ENCODE measurements at regions not wholly inside any gene's neighbourhood (a gene's known extent, or its start where the extent isn't known, plus 50 kb on each side); places are given as distances from the start of the nearest gene placed in this dataset.

DNA sequence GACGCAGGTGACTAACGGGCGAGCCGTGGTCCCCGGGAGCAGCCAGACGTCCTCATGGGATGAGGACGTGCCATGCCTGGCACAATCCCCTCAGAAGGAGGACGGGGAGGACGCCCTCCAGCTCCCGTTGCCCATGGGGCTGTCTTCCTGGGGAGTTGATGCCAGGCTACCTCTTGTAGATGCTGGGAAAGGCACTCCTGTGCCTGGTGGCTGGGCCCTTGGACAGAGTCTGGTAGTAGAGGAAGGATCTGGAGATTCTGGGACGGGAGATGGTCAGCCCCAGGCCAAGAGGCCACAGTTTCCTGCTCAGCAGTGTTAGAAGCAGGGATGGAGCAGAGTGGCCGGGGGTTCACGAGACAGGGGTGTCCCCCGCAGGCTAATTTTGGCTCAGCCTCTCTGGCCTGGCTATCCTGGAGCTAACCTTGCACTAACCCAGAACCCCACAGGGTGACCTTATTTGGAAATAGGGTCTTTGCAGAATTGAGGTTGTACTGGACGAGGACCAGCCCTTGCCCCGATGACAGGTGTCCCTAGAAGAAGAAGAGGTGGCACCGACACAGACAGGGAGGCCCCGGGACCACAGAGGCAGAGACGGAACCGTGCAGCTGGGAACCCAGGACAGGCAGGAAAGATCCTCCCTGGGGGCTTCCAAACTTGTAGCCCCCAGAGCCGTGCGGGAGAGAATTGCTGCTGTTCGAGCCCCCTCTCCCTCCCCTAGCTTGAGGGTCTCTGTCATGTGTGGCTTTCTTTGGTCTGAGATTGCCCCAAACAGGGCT lies 50.1 kb upstream of the ADRA2C start:
- TF ChIP-seq, protein P1, sequence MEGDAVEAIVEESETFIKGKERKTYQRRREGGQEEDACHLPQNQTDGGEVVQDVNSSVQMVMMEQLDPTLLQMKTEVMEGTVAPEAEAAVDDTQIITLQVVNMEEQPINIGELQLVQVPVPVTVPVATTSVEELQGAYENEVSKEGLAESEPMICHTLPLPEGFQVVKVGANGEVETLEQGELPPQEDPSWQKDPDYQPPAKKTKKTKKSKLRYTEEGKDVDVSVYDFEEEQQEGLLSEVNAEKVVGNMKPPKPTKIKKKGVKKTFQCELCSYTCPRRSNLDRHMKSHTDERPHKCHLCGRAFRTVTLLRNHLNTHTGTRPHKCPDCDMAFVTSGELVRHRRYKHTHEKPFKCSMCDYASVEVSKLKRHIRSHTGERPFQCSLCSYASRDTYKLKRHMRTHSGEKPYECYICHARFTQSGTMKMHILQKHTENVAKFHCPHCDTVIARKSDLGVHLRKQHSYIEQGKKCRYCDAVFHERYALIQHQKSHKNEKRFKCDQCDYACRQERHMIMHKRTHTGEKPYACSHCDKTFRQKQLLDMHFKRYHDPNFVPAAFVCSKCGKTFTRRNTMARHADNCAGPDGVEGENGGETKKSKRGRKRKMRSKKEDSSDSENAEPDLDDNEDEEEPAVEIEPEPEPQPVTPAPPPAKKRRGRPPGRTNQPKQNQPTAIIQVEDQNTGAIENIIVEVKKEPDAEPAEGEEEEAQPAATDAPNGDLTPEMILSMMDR (IDR thresholded peaks at IDR 0.05), result no peak
- DNase-seq (peak in 1 of 6 donors; percentile 44), ATAC-seq (no peak), FAIRE-seq (no peak)
- Histone ChIP-seq H3K4me1 (no peaks in the 10 kb centered on the region), H3K9me3 (no peaks in the 10 kb centered on the region), H3K4me3 (no peak overlapping the region), H3K27me3 (no peaks in the 10 kb centered on the region), H3K36me3 (no peaks in the 10 kb centered on the region), H3K27ac (no peak overlapping the region)
- 60 to 61% methylated on average over 23 of the region's 23 CpGs for WGBS, 2 donors
- intact Hi-C loops (cut with DNase I), result no loop called here

DNA sequence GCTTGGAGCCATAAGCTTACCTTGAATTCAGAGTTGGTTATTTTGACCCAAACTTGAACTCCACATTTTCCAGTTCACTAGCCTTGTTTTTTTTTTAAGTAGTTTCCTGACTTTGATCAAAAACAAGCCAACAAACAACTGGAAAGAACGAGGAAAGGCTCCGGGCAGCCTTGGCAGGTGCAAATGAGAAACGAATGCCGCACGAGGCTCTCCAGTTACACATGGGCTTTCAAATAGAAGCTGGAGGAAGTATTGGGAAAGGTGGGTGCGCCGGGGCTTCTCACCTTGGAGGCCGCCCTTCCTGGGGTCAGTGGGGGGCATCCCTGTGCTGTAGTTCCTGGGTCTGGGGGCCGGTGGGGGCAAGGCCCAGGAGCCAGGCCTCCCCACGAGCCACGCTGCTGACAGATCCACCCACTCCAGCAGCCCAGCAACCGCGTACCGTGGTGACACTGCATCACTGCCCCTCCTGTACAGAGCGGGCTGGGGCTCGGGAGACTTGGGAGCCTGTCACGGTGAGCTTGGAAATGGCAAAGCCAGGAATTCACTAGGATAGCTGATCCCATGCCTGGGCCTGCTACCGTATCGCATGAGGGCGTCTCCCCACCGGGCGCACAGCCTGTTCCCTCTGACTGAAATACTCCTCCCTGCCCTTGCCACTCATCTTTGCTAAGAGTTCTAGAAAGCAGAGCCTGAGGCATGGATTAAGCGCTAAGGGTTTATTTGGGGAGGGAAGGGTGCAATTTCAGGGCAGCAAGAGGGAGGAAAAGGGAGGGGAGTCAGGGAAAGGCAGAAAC lies 50.9 kb upstream of the ADRA2C start:
- TF ChIP-seq, protein P1 (IDR thresholded peaks at IDR 0.05), result no peak
- no peaks in the 10 kb centered on the region for H3K9me3 ChIP-seq
- no peak for ATAC-seq
- no peak overlapping the region for H3K27ac ChIP-seq
- H3K4me1 ChIP-seq, result no peaks in the 10 kb centered on the region
- no peaks in the 10 kb centered on the region for H3K36me3 ChIP-seq
- no peaks in the 10 kb centered on the region for H3K27me3 ChIP-seq
- no peak overlapping the region for H3K4me3 ChIP-seq
- whole genome bisulfite sequencing, 2 donors, result 50 to 53% methylated on average over 23 of the region's 23 CpGs
- peak in 1 of 6 donors; percentile 48 for DNase-seq
- intact Hi-C loops (cut with DNase I), result no loop called here
- no peak for FAIRE-seq

DNA sequence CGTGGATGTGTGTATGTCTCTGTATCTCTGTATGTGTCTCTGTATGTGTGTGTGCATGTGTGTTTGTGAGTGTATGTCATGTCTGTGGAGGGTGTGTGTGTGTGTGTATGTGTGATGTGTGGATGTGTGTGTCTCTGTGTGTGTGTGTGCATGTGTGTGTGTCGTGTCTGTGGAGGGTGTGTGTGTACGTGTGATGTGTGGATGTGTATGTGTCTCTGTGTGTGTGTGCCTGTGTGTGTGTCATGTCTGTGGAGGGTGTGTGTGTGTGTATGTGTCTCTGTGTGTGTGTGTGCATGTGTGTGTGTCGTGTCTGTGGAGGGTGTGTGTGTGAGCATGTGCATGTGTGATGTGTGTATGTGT lies 51.6 kb upstream of the ADRA2C start:
- Histone ChIP-seq H3K9me3 (no peaks in the 10 kb centered on the region), H3K36me3 (no peaks in the 10 kb centered on the region), H3K27ac (no peak overlapping the region), H3K27me3 (no peaks in the 10 kb centered on the region), H3K4me1 (no peaks in the 10 kb centered on the region), H3K4me3 (no peak overlapping the region)
- TF ChIP-seq, protein P1 (IDR thresholded peaks at IDR 0.05), result no peak
- intact Hi-C loops (cut with DNase I), result no loop called here
- no peak for FAIRE-seq
- no peak for DNase-seq
- no peak for ATAC-seq
- 55 to 75% methylated on average over 4 of the region's 4 CpGs for WGBS, 2 donors

DNA sequence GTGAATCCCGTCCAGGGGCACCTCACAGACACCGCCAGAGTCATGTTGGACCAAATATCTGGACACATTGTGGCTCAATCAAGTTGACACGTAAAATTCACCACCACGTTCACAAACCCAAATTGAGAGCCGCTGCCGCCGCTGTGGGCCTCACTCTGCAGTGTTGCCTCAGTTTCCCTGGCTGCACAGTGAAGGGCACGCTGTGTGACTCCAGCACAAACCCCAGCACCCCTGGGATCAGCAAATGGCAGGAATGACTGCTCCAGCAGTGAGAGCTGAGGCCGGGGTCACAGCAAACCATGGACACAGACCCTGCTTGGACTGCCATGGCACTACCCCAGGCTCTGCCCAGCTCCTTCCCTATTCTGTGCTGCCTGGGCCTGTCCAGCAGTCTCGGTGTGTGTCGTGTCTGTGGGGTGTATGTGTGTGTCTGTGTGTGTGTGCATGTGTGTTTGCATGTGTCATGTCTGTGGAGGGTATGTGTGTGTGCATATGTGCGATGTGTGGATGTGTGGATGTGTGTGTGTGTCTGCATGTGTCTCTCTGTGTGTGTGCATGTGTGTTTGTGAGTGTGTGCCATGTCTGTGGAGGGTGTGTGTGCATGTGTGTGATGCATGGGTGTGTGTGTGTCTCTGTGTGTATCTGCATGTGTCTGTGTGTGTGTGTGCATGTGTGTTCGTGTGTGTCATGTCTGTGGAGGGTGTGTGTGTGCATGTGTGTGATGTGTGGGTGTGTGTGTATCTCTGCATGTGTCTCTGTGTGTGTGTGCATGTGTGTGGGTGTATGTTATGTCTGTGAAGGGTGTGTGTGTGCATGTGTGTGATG lies 52.2 kb upstream of the ADRA2C start:
- TF ChIP-seq, protein P1 (IDR thresholded peaks at IDR 0.05), result no peak
- FAIRE-seq (no peak), DNase-seq (peak in 1 of 6 donors; percentile 25), ATAC-seq (no peak)
- H3K4me1 ChIP-seq, result no peaks in the 10 kb centered on the region
- WGBS, 2 donors, result 77 to 86% methylated on average over 13 of the region's 13 CpGs
- no peaks in the 10 kb centered on the region for H3K27me3 ChIP-seq
- intact Hi-C loops (cut with DNase I), result no loop called here
- H3K27ac ChIP-seq, result no peak overlapping the region
- no peak overlapping the region for H3K4me3 ChIP-seq
- H3K9me3 ChIP-seq, result no peaks in the 10 kb centered on the region
- H3K36me3 ChIP-seq, result no peaks in the 10 kb centered on the region

Data from pancreas (tissue), 10 donors.